ENCODE measurements at regions not wholly inside any gene's neighbourhood (a gene's known extent, or its start where the extent isn't known, plus 50 kb on each side); places are given as distances from the start of the nearest gene placed in this dataset.

GRCh38 chr7:114088470-114088940 is 169.7 kb upstream of the PPP1R3A start:
- TF ChIP-seq CTCF (IDR thresholded peaks at IDR 0.05) (no peak), POLR2AphosphoS5 (IDR thresholded peaks at IDR 0.05) (no peak), POLR2A (IDR thresholded peaks at IDR 0.05) (no peak), EP300 (IDR thresholded peaks at IDR 0.05) (no peak)
